HG02870 (cell line): ENCODE measurements at regions not wholly inside any gene's neighbourhood (a gene's known extent, or its start where the extent isn't known, plus 50 kb on each side); places are given as distances from the start of the nearest gene placed in this dataset.
"Not testable (repeated sequence)": the region's sequence is repeated elsewhere in the genome, so short reads cannot be mapped to it uniquely, and the experiment has no call there.

Source experiments
- ATAC-seq: cut with Tn5 transposase; IDR thresholded peaks from one replicate; pipeline ENCODE4 v1.9.1; 2021; ENCODE audit warnings: mild to moderate bottlenecking, moderate library complexity; ENCODE audit not compliant: unreplicated experiment

- ATAC-seq: no peak
These were observed 224.5 kb upstream of the CENPE start for GRCh38 chr4:103422467-103423219.

GRCh38 chr4:103415801-103416200 is 217.7 kb upstream of the CENPE start:
- no peak for ATAC-seq

- not testable (repeated sequence) for ATAC-seq
These were observed 214.5 kb upstream of the CENPE start for GRCh38 chr4:103412646-103413045.

- no peak for ATAC-seq
These were observed 212.2 kb upstream of the CENPE start for GRCh38 chr4:103410386-103410785.

- peak; percentile 49 for ATAC-seq
These were observed 207.3 kb upstream of the CENPE start for GRCh38 chr4:103405415-103405814.

- ATAC-seq: no peak
These were observed 205.5 kb upstream of the CENPE start for GRCh38 chr4:103403619-103404018.

- ATAC-seq: no peak
These were observed 204.1 kb upstream of the CENPE start for GRCh38 chr4:103402198-103402597.

GRCh38 chr4:103400405-103400804 is 202.3 kb upstream of the CENPE start:
- ATAC-seq: peak; percentile 79

- no peak for ATAC-seq
These were observed 199.4 kb upstream of the CENPE start for GRCh38 chr4:103397541-103397940.

GRCh38 chr4:103387508-103388011 is 189.4 kb upstream of the CENPE start:
- ATAC-seq: not testable (repeated sequence)

GRCh38 chr4:103385565-103385964 is 187.4 kb upstream of the CENPE start:
- ATAC-seq: not testable (repeated sequence)

- ATAC-seq: no peak
These were observed 177.1 kb upstream of the CENPE start for GRCh38 chr4:103375278-103375677.

GRCh38 chr4:103374758-103375157 is 176.6 kb upstream of the CENPE start:
- no peak for ATAC-seq

- ATAC-seq: no peak
These were observed 176.2 kb upstream of the CENPE start for GRCh38 chr4:103374306-103374705.

GRCh38 chr4:103372002-103372558 is 173.9 kb upstream of the CENPE start:
- no peak for ATAC-seq

- no peak for ATAC-seq
These were observed 172.2 kb upstream of the CENPE start for GRCh38 chr4:103370336-103370735.

GRCh38 chr4:103365285-103365684 is 167.1 kb upstream of the CENPE start:
- no peak for ATAC-seq

- ATAC-seq: no peak
These were observed 165.9 kb upstream of the CENPE start for GRCh38 chr4:103364083-103364482.

GRCh38 chr4:103361926-103362325 is 163.8 kb upstream of the CENPE start:
- no peak for ATAC-seq

- no peak for ATAC-seq
These were observed 161.8 kb upstream of the CENPE start for GRCh38 chr4:103359900-103360299.

GRCh38 chr4:103354006-103354405 is 155.9 kb upstream of the CENPE start:
- no peak for ATAC-seq

GRCh38 chr4:103329642-103330041 is 131.5 kb upstream of the CENPE start:
- ATAC-seq: no peak
